G401.6 (cell line): ENCODE measurements at regions not wholly inside any gene's neighbourhood (a gene's known extent, or its start where the extent isn't known, plus 50 kb on each side); places are given as distances from the start of the nearest gene placed in this dataset.

Source experiments
- FAIRE-seq: peaks from 2 replicates; lab custom pipeline; 2012; peaks lifted over from hg19 to GRCh38; lab: Jason Lieb, UNC

GRCh38 chr1:199704231-199704630 is 323.3 kb upstream of the NR5A2 start:
- FAIRE-seq, result no peak

GRCh38 chr1:199705825-199706224 is 321.7 kb upstream of the NR5A2 start:
- FAIRE-seq, result no peak

GRCh38 chr1:199706826-199707606 is 320.5 kb upstream of the NR5A2 start:
- no peak for FAIRE-seq

- no peak for FAIRE-seq
These were observed 316.5 kb upstream of the NR5A2 start for GRCh38 chr1:199710974-199711373.

DNA sequence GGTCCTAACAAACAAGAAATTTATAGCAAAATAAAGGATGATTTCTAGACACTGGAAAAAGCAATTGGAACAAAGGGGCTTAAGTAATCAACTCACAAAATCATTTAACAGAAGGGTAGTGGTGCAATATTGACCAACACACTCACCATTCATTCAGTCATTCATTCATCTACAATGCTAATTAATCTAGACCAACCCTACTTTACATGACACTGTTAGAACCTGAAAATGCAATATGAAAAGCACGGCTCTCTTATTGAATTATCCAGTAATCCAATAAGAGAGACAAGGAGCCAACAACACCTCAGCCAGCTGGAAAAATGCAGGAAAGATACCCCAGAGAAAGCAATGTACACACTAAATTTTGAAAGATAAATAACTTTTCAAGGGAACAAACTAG is 310.8 kb upstream of the NR5A2 start:
- no peak for FAIRE-seq

DNA sequence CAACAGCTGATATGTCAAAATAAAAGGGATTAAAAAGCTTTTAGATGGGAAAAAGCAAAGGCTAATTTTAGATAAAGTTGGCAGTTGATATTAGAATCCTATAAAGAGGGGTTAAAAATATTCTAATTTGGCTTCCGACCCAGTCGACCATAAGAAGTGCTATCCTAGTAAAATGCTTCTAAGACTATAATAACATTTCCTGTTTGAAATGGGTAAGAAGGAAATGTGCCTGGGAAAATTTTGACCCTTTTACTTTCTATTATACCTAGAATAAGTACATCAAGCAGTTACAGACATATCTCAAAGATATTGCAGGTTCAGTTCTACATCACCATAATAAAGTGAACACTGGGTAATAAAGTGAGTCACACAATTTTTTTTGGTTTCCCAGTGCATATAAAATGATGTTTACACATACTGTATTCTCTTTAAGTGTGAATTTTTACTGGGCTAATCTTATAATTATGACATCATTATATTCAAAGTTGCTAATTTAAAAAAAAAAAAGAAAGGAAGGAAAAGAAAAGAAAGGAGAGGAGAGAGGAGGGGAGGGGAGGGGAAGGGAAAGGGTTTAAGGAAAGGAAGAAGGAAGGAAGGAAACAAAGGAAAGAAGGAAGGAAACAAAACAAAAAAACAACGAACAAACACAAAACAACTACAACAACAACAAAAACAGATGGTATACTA is 308.2 kb upstream of the NR5A2 start:
- FAIRE-seq, result no peak

GRCh38 chr1:199720496-199720895 is 307.0 kb upstream of the NR5A2 start:
- FAIRE-seq, result no peak

- FAIRE-seq, result no peak
These were observed 306.5 kb upstream of the NR5A2 start for GRCh38 chr1:199721001-199721400.

DNA sequence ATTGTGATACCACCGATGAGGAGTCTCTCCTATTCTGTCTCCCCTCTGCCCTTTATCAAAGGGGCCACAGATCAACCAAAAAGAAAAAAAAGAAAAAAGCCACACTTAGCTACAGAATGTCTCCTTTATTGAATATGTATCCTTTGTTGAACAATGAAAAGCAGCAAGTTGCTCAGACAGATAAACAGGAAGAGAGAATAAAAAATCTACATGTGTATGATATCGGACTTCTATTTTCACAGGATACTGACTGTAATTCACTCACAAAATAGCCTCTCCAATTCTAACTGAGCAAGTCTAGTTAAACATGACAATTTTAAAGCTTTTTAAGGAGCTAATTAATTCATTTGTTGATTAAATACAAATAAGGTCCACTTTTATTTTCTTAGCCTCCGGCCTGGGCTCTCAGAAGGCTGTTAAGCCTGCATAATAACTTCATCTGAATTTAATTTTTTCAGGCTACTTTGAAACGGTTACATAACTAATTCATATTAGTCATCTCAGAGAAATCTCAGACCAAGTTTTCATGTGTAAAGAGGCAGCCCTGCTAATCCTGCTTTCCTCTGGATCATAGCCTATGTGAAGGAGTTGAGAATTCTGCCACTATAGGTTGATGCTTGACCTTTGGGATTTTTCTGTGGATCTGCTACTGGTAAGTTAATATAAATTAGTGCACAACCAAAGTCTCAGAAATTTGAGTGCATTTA is 304.1 kb upstream of the NR5A2 start:
- FAIRE-seq, result no peak

DNA sequence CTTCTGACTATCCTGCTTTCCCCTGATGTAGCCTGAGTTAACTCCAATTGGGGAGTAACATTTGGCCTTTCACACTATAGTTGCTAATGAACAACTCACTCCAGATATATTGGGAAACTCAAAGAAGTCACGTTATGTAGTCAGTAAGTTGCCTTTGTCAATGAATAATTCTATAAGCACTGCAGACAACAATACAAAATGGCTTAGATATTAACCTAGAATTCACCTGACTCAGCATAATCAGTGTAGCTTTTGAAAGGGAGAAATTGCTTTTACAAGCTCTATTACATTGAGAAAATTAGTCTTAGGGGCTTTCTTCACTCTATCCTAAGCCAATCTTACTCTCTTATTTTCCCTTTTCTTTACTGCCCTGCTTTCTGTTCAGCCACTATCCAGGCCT is 303.5 kb upstream of the NR5A2 start:
- no peak for FAIRE-seq

DNA sequence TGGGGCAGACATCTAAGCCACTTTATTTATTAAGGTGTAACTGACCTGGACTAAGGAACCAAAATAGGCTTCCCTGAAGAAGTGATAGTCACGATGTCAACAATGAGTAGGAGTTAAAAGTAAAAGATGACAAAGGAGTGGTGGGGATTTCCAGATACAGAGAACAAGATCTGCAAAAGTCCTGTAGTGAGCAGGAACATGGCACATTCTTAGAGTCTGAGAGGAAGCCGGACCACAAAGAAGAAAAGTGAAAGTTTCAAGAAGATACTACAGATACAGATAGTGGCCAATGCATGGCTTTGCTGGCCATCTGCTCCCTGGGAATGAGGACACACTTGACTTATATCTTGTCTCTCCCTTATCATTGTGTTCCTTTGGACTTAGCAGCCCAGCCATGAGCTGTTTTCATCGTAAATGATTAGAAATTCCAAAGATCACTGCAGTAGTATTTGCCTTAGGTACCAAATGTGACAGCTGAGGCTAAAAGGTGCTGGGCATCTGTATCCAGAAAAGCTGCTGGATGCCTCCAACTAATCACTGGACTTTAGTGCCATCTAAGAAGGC is 302.4 kb upstream of the NR5A2 start:
- no peak for FAIRE-seq

- FAIRE-seq, result no peak
These were observed 299.8 kb upstream of the NR5A2 start for GRCh38 chr1:199727682-199728081.

GRCh38 chr1:199728345-199728744 is 299.2 kb upstream of the NR5A2 start:
- FAIRE-seq, result no peak

DNA sequence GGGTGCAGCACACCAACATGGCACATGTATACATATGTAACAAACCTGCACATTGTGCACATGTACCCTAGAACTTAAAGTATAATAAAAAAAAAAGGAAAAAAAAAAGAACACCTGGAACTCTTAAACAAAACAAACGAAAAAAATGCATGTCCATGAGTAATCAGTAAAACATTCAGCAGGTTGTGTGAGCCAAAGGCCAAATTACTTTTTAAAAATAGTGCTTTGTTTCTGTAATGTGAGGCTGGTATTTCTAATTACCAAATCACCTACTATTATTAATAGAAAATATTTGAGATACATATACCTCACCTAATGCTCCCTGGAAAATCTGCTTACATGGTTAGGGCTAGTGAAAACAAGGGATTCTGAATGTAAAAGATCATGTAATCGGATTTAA is 294.4 kb upstream of the NR5A2 start:
- no peak for FAIRE-seq

- no peak for FAIRE-seq
These were observed 293.3 kb upstream of the NR5A2 start for GRCh38 chr1:199734186-199734585.

GRCh38 chr1:199735660-199736059 is 291.9 kb upstream of the NR5A2 start:
- FAIRE-seq, result no peak

GRCh38 chr1:199736646-199737045 is 290.9 kb upstream of the NR5A2 start:
- FAIRE-seq, result no peak

DNA sequence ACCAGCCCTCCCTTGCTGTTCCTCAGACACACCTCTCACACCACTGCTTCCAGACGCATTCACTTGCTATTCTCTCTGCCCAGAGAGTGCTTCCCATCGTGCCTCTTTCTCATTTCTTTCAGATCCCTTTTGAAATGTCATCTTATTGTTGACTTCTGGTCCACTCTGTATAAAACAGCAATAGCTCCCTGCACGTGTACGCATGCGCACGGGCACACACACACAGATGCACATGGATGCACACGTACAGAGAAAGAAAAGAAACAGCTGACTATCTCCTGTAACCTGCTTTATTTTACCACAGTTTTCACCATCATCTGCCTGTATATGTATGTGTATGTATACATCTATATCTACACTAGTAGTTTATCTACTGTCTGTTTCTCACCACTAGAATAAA is 285.9 kb upstream of the NR5A2 start:
- FAIRE-seq, result no peak

- no peak for FAIRE-seq
These were observed 285.0 kb upstream of the NR5A2 start for GRCh38 chr1:199742547-199742946.

GRCh38 chr1:199743227-199743626 is 284.3 kb upstream of the NR5A2 start:
- no peak for FAIRE-seq

DNA sequence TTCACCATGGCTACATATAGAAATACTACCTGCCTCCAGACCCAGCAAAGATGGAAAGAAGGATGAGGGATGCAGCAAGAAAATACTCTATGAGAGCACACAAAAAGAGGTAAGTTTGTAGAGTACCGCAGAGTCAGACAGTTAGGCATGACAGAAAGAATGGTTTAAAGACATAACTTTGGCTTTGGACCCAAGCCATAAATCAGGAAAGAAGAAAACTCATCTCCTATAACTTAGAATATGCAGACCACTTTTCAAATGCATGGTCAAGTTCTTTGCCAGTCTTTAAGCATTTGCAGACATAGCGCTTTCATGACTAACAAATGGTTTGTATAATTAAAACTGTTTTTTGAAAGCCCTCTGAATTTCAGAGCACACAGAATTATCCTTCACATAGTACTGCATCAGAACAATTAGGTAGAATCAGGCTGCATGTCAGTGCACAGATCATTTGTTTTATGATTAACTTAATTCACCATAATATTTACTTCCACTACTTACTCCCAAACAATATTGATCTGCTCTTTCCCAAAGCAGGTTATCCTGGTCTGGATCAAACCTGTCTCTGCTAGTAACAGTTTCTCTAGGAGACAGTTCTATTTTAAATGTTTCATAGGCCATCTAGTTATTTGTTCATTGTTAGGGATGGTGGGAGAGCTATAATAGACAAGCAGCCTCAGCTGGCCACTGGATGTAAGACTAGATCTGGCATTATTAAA is 280.7 kb upstream of the NR5A2 start:
- FAIRE-seq, result no peak

- FAIRE-seq, result no peak
These were observed 279.5 kb upstream of the NR5A2 start for GRCh38 chr1:199747984-199748383.
